ENCODE measurements at regions not wholly inside any gene's neighbourhood (a gene's known extent, or its start where the extent isn't known, plus 50 kb on each side); places are given as distances from the start of the nearest gene placed in this dataset.

DNA sequence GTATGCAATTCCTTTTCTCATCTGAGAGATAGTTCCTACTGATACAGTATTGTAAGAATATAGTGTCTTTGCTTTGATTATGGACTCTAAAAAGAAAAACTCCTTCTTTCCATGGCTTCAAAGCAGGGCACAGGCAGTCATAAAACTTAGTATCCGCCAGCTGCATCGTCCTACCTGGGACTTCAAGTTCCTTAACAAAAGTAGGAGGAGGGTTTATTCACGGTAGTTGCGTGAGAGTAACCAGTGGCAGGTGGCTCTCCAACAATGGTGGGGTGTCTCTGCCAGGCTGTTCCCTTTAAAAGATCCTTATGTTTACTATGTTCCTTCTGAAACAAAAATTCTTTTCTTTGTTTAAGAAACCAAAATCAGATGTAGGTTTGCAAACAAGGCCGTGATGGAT is 173.5 kb upstream of the DMAC1 start:
- TF ChIP-seq, protein P1, sequence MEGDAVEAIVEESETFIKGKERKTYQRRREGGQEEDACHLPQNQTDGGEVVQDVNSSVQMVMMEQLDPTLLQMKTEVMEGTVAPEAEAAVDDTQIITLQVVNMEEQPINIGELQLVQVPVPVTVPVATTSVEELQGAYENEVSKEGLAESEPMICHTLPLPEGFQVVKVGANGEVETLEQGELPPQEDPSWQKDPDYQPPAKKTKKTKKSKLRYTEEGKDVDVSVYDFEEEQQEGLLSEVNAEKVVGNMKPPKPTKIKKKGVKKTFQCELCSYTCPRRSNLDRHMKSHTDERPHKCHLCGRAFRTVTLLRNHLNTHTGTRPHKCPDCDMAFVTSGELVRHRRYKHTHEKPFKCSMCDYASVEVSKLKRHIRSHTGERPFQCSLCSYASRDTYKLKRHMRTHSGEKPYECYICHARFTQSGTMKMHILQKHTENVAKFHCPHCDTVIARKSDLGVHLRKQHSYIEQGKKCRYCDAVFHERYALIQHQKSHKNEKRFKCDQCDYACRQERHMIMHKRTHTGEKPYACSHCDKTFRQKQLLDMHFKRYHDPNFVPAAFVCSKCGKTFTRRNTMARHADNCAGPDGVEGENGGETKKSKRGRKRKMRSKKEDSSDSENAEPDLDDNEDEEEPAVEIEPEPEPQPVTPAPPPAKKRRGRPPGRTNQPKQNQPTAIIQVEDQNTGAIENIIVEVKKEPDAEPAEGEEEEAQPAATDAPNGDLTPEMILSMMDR (conservative IDR thresholded peaks at IDR 0.05): no peak
- H4K20me1 ChIP-seq (ENCODE audit: control insufficient read depth, insufficient read depth, insufficient read length): no peaks in the 10 kb centered on the region
- H3K4me1 ChIP-seq (ENCODE audit: insufficient read depth, low read length): no peaks in the 10 kb centered on the region
- no peak overlapping the region for H2AFZ ChIP-seq (ENCODE audit: low read length)
- no peak overlapping the region for H3K14ac ChIP-seq (ENCODE audit: insufficient read depth, low read length)
- no peak overlapping the region for H2BK5ac ChIP-seq (ENCODE audit: insufficient read length, low read length)
- DNase-seq: no peak
- no peak overlapping the region for H2BK20ac ChIP-seq (ENCODE audit: low read depth, low read length, poor library complexity, severe bottlenecking)
- H3K79me2 ChIP-seq (ENCODE audit: insufficient read depth, low read length): no peaks in the 10 kb centered on the region
- no peak overlapping the region for H3K56ac ChIP-seq (ENCODE audit: insufficient read length, low read depth, low read length)
- H3K9me3 ChIP-seq (ENCODE audit: control insufficient read depth, low read depth, low read length): no peaks in the 10 kb centered on the region
- Mint-ChIP-seq H3K36me3 (ENCODE audit: insufficient read depth in 1 of 3, low read depth in 3 of 3) (no peaks in the 10 kb centered on the region), H3K4me3 (no peak overlapping the region), H3K4me1 (peaks cover under 1 to 2% of the 10 kb centered on the region in 2 experiments), H3K27ac (no peak overlapping the region), H3K9me3 (no peaks in the 10 kb centered on the region), H3K27me3 (ENCODE audit: low read depth) (no peaks in the 10 kb centered on the region)
- no peak overlapping the region for H3K18ac ChIP-seq (ENCODE audit: insufficient read length, low read depth, low read length)
- H3K23me2 ChIP-seq (ENCODE audit: insufficient read length, low read depth, low read length, poor library complexity, severe bottlenecking): no peaks in the 10 kb centered on the region
- H3K23ac ChIP-seq (ENCODE audit: insufficient read length, low read depth, low read length): no peak overlapping the region
- no peak overlapping the region for H4K5ac ChIP-seq (ENCODE audit: insufficient read length, low read depth, low read length)
- H3K4me2 ChIP-seq (ENCODE audit: insufficient read depth, insufficient read length, low read length): no peak overlapping the region
- no peak overlapping the region for H4K91ac ChIP-seq (ENCODE audit: insufficient read length, low read depth, low read length)
- H2BK120ac ChIP-seq (ENCODE audit: low read depth, low read length, poor library complexity, severe bottlenecking): no peak overlapping the region
- no peak overlapping the region for H2BK12ac ChIP-seq (ENCODE audit: insufficient read length, low read depth, low read length)
- no peak overlapping the region for H3K27ac ChIP-seq (ENCODE audit: insufficient read length, low read depth, low read length)
- H4K8ac ChIP-seq (replicated peaks; ENCODE audit: insufficient read length, low read depth, low read length): no peak overlapping the region
- H3T11ph ChIP-seq (ENCODE audit: low read length): no peak overlapping the region
- no CpG with 5 or more reads among the region's 5 CpGs for WGBS (ENCODE audit: extremely low coverage, insufficient read length, low lambda C conversion rate)
- no peak overlapping the region for H2AK5ac ChIP-seq (ENCODE audit: insufficient read length, low read length)
- H3K27me3 ChIP-seq (ENCODE audit: insufficient read depth, low read length): no peaks in the 10 kb centered on the region
- H3K79me1 ChIP-seq (ENCODE audit: insufficient read depth, low read depth, low read length, poor library complexity, severe bottlenecking): no peaks in the 10 kb centered on the region
- H3K4ac ChIP-seq (ENCODE audit: low read depth, low read length): no peak overlapping the region
- H3K9ac ChIP-seq (ENCODE audit: extremely low read depth, insufficient read length, low read length): no peak overlapping the region
- H2BK15ac ChIP-seq (ENCODE audit: low read depth, low read length): no peak overlapping the region

All from H9 (cell line).